ENCODE measurements at regions not wholly inside any gene's neighbourhood (a gene's known extent, or its start where the extent isn't known, plus 50 kb on each side); places are given as distances from the start of the nearest gene placed in this dataset.

- no peak overlapping the region for H3K27ac ChIP-seq (ENCODE audit: low read length)
- no peaks in the 10 kb centered on the region for H3K36me3 ChIP-seq (ENCODE audit: control insufficient read depth, low read depth, low read length)
- no peak overlapping the region for H3K4me3 ChIP-seq (ENCODE audit: low read length)
- no peak overlapping the region for H3K9ac ChIP-seq (ENCODE audit: low read length)
- H3K9me3 ChIP-seq (ENCODE audit: control insufficient read depth, low read depth, low read length): no peaks in the 10 kb centered on the region
- H3K27me3 ChIP-seq (ENCODE audit: control insufficient read depth, insufficient read depth, low read length): no peaks in the 10 kb centered on the region
- H3K4me1 ChIP-seq (ENCODE audit: control insufficient read depth, low read depth, low read length): no peaks in the 10 kb centered on the region
Measured at GRCh38 chr18:65409261-65409660, 341.6 kb upstream of the CDH7 start.

- H3K36me3 ChIP-seq (ENCODE audit: control insufficient read depth, low read depth, low read length): no peaks in the 10 kb centered on the region
- H3K9ac ChIP-seq (ENCODE audit: low read length): no peak overlapping the region
- no peaks in the 10 kb centered on the region for H3K9me3 ChIP-seq (ENCODE audit: control insufficient read depth, low read depth, low read length)
- no peak overlapping the region for H3K27ac ChIP-seq (ENCODE audit: low read length)
- no peaks in the 10 kb centered on the region for H3K4me1 ChIP-seq (ENCODE audit: control insufficient read depth, low read depth, low read length)
- no peaks in the 10 kb centered on the region for H3K27me3 ChIP-seq (ENCODE audit: control insufficient read depth, insufficient read depth, low read length)
- no peak overlapping the region for H3K4me3 ChIP-seq (ENCODE audit: low read length)
Measured at GRCh38 chr18:65403534-65403933, 347.3 kb upstream of the CDH7 start.

GRCh38 chr18:65399091-65399490, 351.7 kb upstream of the CDH7 start:
- no peak overlapping the region for H3K9ac ChIP-seq (ENCODE audit: low read length)
- H3K27ac ChIP-seq (ENCODE audit: low read length): no peak overlapping the region
- no peaks in the 10 kb centered on the region for H3K9me3 ChIP-seq (ENCODE audit: control insufficient read depth, low read depth, low read length)

GRCh38 chr18:65398347-65399075, 352.3 kb upstream of the CDH7 start:
- Histone ChIP-seq H3K9ac (ENCODE audit: low read length) (no peak overlapping the region), H3K4me1 (ENCODE audit: control insufficient read depth, low read depth, low read length) (no peaks in the 10 kb centered on the region), H3K4me3 (ENCODE audit: low read length) (no peak overlapping the region), H3K27ac (ENCODE audit: low read length) (no peak overlapping the region), H3K36me3 (ENCODE audit: control insufficient read depth, low read depth, low read length) (no peaks in the 10 kb centered on the region), H3K9me3 (ENCODE audit: control insufficient read depth, low read depth, low read length) (no peaks in the 10 kb centered on the region), H3K27me3 (ENCODE audit: control insufficient read depth, insufficient read depth, low read length) (no peaks in the 10 kb centered on the region)

More at GRCh38 chr18:65399091-65399490, 351.7 kb upstream of the CDH7 start:
- H3K27me3 ChIP-seq (ENCODE audit: control insufficient read depth, insufficient read depth, low read length): no peaks in the 10 kb centered on the region
- no peaks in the 10 kb centered on the region for H3K36me3 ChIP-seq (ENCODE audit: control insufficient read depth, low read depth, low read length)
- no peaks in the 10 kb centered on the region for H3K4me1 ChIP-seq (ENCODE audit: control insufficient read depth, low read depth, low read length)
- H3K4me3 ChIP-seq (ENCODE audit: low read length): no peak overlapping the region

GRCh38 chr18:65380986-65381385, 369.8 kb upstream of the CDH7 start:
- H3K27me3 ChIP-seq (ENCODE audit: control insufficient read depth, insufficient read depth, low read length): no peaks in the 10 kb centered on the region
- H3K9ac ChIP-seq (ENCODE audit: low read length): no peak overlapping the region
- peaks cover 4% of the 10 kb centered on the region for H3K9me3 ChIP-seq (ENCODE audit: control insufficient read depth, low read depth, low read length)
- no peaks in the 10 kb centered on the region for H3K36me3 ChIP-seq (ENCODE audit: control insufficient read depth, low read depth, low read length)
- H3K4me3 ChIP-seq (ENCODE audit: low read length): no peak overlapping the region
- H3K4me1 ChIP-seq (ENCODE audit: control insufficient read depth, low read depth, low read length): no peaks in the 10 kb centered on the region
- no peak overlapping the region for H3K27ac ChIP-seq (ENCODE audit: low read length)

GRCh38 chr18:65380571-65380970, 370.2 kb upstream of the CDH7 start:
- H3K4me1 ChIP-seq (ENCODE audit: control insufficient read depth, low read depth, low read length): no peaks in the 10 kb centered on the region
- H3K27ac ChIP-seq (ENCODE audit: low read length): no peak overlapping the region
- H3K27me3 ChIP-seq (ENCODE audit: control insufficient read depth, insufficient read depth, low read length): no peaks in the 10 kb centered on the region
- H3K4me3 ChIP-seq (ENCODE audit: low read length): no peak overlapping the region
- no peaks in the 10 kb centered on the region for H3K36me3 ChIP-seq (ENCODE audit: control insufficient read depth, low read depth, low read length)
- H3K9ac ChIP-seq (ENCODE audit: low read length): no peak overlapping the region
- H3K9me3 ChIP-seq (ENCODE audit: control insufficient read depth, low read depth, low read length): peaks cover 4% of the 10 kb centered on the region

GRCh38 chr18:65372904-65373303, 377.9 kb upstream of the CDH7 start:
- Histone ChIP-seq H3K36me3 (ENCODE audit: control insufficient read depth, low read depth, low read length) (no peaks in the 10 kb centered on the region), H3K4me3 (ENCODE audit: low read length) (no peak overlapping the region), H3K9me3 (ENCODE audit: control insufficient read depth, low read depth, low read length) (no peaks in the 10 kb centered on the region), H3K4me1 (ENCODE audit: control insufficient read depth, low read depth, low read length) (no peaks in the 10 kb centered on the region), H3K27ac (ENCODE audit: low read length) (no peak overlapping the region), H3K27me3 (ENCODE audit: control insufficient read depth, insufficient read depth, low read length) (no peaks in the 10 kb centered on the region), H3K9ac (ENCODE audit: low read length) (no peak overlapping the region)

- Histone ChIP-seq H3K9me3 (ENCODE audit: control insufficient read depth, low read depth, low read length) (no peaks in the 10 kb centered on the region), H3K4me3 (ENCODE audit: low read length) (peak overlapping the region; percentile 13), H3K4me1 (ENCODE audit: control insufficient read depth, low read depth, low read length) (peaks cover 26% of the 10 kb centered on the region), H3K36me3 (ENCODE audit: control insufficient read depth, low read depth, low read length) (no peaks in the 10 kb centered on the region), H3K27ac (ENCODE audit: low read length) (peak overlapping the region; percentile 52), H3K9ac (ENCODE audit: low read length) (no peak overlapping the region), H3K27me3 (ENCODE audit: control insufficient read depth, insufficient read depth, low read length) (no peaks in the 10 kb centered on the region)
Measured at GRCh38 chr18:65365245-65365980, 385.4 kb upstream of the CDH7 start.

- Histone ChIP-seq H3K9ac (ENCODE audit: low read length) (no peak overlapping the region), H3K4me3 (ENCODE audit: low read length) (no peak overlapping the region), H3K27ac (ENCODE audit: low read length) (no peak overlapping the region)
Measured at GRCh38 chr18:65363911-65364632, 386.7 kb upstream of the CDH7 start.

GRCh38 chr18:65363011-65363410, 387.8 kb upstream of the CDH7 start:
- no peaks in the 10 kb centered on the region for H3K27me3 ChIP-seq (ENCODE audit: control insufficient read depth, insufficient read depth, low read length)
- no peaks in the 10 kb centered on the region for H3K36me3 ChIP-seq (ENCODE audit: control insufficient read depth, low read depth, low read length)
- H3K4me3 ChIP-seq (ENCODE audit: low read length): no peak overlapping the region
- H3K9ac ChIP-seq (ENCODE audit: low read length): no peak overlapping the region
- no peak overlapping the region for H3K27ac ChIP-seq (ENCODE audit: low read length)
- H3K9me3 ChIP-seq (ENCODE audit: control insufficient read depth, low read depth, low read length): no peaks in the 10 kb centered on the region
- peaks cover 26% of the 10 kb centered on the region for H3K4me1 ChIP-seq (ENCODE audit: control insufficient read depth, low read depth, low read length)

More at GRCh38 chr18:65363911-65364632, 386.7 kb upstream of the CDH7 start:
- H3K27me3 ChIP-seq (ENCODE audit: control insufficient read depth, insufficient read depth, low read length): no peaks in the 10 kb centered on the region
- H3K9me3 ChIP-seq (ENCODE audit: control insufficient read depth, low read depth, low read length): no peaks in the 10 kb centered on the region
- H3K4me1 ChIP-seq (ENCODE audit: control insufficient read depth, low read depth, low read length): peaks cover 26% of the 10 kb centered on the region
- H3K36me3 ChIP-seq (ENCODE audit: control insufficient read depth, low read depth, low read length): no peaks in the 10 kb centered on the region

GRCh38 chr18:65359479-65359878, 391.3 kb upstream of the CDH7 start:
- Histone ChIP-seq H3K27ac (ENCODE audit: low read length) (no peak overlapping the region), H3K9me3 (ENCODE audit: control insufficient read depth, low read depth, low read length) (no peaks in the 10 kb centered on the region), H3K4me1 (ENCODE audit: control insufficient read depth, low read depth, low read length) (peaks cover 8% of the 10 kb centered on the region), H3K9ac (ENCODE audit: low read length) (no peak overlapping the region), H3K36me3 (ENCODE audit: control insufficient read depth, low read depth, low read length) (no peaks in the 10 kb centered on the region), H3K4me3 (ENCODE audit: low read length) (no peak overlapping the region), H3K27me3 (ENCODE audit: control insufficient read depth, insufficient read depth, low read length) (no peaks in the 10 kb centered on the region)
